Gastrocnemius medialis (tissue), 4 donors: ENCODE measurements at regions not wholly inside any gene's neighbourhood (a gene's known extent, or its start where the extent isn't known, plus 50 kb on each side); places are given as distances from the start of the nearest gene placed in this dataset.

Source experiments
- POLR2A ChIP-seq, 2 donors: fragments of 450-650 bp; IDR thresholded peaks; one replicate each; pipeline ENCODE4 v1.6.1; 2017; ENCODE audit warnings: antibody characterized with exemption in 2 of 2, mild to moderate bottlenecking in 2 of 2, moderate library complexity in 2 of 2
- TF ChIP-seq, protein P1 (sequence below), 5 experiments: fragments of 450-650 bp in 3 of 5; fragments of 200-600 bp in 2 of 5; sonication (generic) in 2 of 5; IDR thresholded peaks in 4 of 5; conservative IDR thresholded peaks in 1 of 5; 1 replicate in 4 of 5; 2 replicates in 1 of 5; pipeline ENCODE4 v1.5.1; 2016 to 2019; ENCODE audit warnings: antibody characterized with exemption in 5 of 5, mild to moderate bottlenecking in 3 of 5, moderate library complexity in 3 of 5

DNA sequence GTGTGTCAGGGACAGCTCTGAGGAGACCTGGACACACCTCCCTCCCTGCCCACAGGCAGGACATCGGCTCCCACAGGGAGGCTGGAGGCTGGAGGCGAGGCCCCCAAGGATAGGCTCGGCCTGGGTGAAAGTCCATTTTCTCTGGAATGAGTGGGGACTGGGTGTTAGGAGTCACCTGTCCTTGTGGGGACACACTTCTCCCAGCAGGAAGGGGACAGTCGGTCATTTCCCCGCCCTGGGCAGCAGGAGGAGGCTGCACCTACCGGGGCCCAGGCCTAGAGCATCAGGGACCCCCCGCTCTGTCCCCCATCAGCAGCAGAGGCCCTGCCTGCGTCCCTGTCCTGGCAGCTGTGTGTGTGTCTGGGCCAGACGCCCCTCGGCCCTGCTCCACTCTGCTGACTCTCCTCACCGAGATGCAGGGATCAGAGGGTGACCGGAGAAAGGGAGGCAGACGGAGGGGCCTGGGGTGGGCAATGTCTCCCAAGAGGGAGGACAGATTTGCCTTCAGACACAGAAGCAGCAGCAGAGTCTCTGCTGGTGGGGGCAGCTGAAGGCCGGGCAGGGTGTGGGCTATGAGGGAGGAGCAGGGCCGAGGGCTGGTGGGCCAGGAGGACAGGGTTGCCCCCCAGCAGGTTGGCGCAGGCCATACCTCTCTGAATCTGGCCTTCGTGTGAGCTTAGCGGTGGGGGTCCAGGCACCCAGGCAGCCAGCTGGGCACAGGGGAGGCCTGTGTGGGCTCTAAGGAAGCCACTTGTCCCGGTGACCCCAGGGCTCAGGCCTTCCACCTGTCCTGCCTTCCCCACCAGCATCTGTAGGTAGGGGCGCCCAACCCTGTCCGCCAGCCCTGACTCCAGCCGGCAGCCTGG lies 125.7 kb upstream of the NKX1-1 start:
- TF ChIP-seq, protein P1, sequence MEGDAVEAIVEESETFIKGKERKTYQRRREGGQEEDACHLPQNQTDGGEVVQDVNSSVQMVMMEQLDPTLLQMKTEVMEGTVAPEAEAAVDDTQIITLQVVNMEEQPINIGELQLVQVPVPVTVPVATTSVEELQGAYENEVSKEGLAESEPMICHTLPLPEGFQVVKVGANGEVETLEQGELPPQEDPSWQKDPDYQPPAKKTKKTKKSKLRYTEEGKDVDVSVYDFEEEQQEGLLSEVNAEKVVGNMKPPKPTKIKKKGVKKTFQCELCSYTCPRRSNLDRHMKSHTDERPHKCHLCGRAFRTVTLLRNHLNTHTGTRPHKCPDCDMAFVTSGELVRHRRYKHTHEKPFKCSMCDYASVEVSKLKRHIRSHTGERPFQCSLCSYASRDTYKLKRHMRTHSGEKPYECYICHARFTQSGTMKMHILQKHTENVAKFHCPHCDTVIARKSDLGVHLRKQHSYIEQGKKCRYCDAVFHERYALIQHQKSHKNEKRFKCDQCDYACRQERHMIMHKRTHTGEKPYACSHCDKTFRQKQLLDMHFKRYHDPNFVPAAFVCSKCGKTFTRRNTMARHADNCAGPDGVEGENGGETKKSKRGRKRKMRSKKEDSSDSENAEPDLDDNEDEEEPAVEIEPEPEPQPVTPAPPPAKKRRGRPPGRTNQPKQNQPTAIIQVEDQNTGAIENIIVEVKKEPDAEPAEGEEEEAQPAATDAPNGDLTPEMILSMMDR (IDR thresholded peaks at IDR 0.05 in 4 of 5, conservative IDR thresholded peaks at IDR 0.05 in 1 of 5) = no peak
- no peak for TF ChIP-seq POLR2A (IDR thresholded peaks at IDR 0.05)
